OCI-LY1 (cell line): ENCODE measurements at regions not wholly inside any gene's neighbourhood (a gene's known extent, or its start where the extent isn't known, plus 50 kb on each side); places are given as distances from the start of the nearest gene placed in this dataset.

Experiments used
- H2AFZ ChIP-seq: fragments of 200-600 bp; sonication (generic), shearing (Covaris generic); 2 replicates; pipeline ENCODE4 v1.6.0; 2014; ENCODE audit warnings: antibody characterized with exemption, mild to moderate bottlenecking, low read length
- H3F3A ChIP-seq: fragments of 200-600 bp; sonication (generic), shearing (Covaris generic); 2 replicates; pipeline ENCODE4 v1.6.0; 2014; ENCODE audit warnings: mild to moderate bottlenecking, antibody characterized with exemption, low read length, moderate library complexity; ENCODE audit not compliant: insufficient read depth
- H3K27ac ChIP-seq: fragments of 200-600 bp; sonication (generic); 2 replicates; pipeline ENCODE4 v1.5.1; 2014; ENCODE audit warnings: low read length, mixed run types, mild to moderate bottlenecking, low read depth; ENCODE audit not compliant: poor library complexity, severe bottlenecking
- H3K27me3 ChIP-seq: fragments of 200-600 bp; sonication (generic); 2 replicates; pipeline ENCODE4 v1.6.0; 2014; ENCODE audit warnings: antibody characterized with exemption, mild to moderate bottlenecking, low read length, moderate library complexity; ENCODE audit not compliant: insufficient read depth
- H3K36me3 ChIP-seq: fragments of 200-600 bp; sonication (generic); 2 replicates; pipeline ENCODE4 v1.6.1; 2014; ENCODE audit warnings: mild to moderate bottlenecking, antibody characterized with exemption, low read length, moderate library complexity, mixed read lengths; ENCODE audit not compliant: insufficient read depth
- H3K4me1 ChIP-seq: fragments of 200-600 bp; sonication (generic); 2 replicates; pipeline ENCODE4 v1.5.1; 2014; ENCODE audit warnings: mild to moderate bottlenecking, low read length, moderate library complexity; ENCODE audit not compliant: insufficient read depth, severe bottlenecking
- H3K4me2 ChIP-seq: fragments of 200-600 bp; sonication (generic), shearing (Covaris generic); 2 replicates; pipeline ENCODE4 v1.6.1; 2014; ENCODE audit warnings: low read length
- H3K4me3 ChIP-seq: fragments of 200-600 bp; sonication (generic); 2 replicates; pipeline ENCODE4 v1.5.1; 2014; ENCODE audit warnings: low read length, low read depth, mild to moderate bottlenecking, mixed read lengths; ENCODE audit not compliant: poor library complexity, severe bottlenecking
- H3K79me2 ChIP-seq: fragments of 200-600 bp; shearing (Covaris generic); 2 replicates; pipeline ENCODE4 v1.6.1; 2016; ENCODE audit warnings: mixed run types, low read length, mixed read lengths; ENCODE audit not compliant: insufficient read depth
- H3K9ac ChIP-seq: fragments of 200-600 bp; sonication (generic), shearing (Covaris generic); 2 replicates; pipeline ENCODE4 v1.6.1; 2014; ENCODE audit warnings: mild to moderate bottlenecking, low read length, mixed read lengths
- H3K9me2 ChIP-seq: fragments of 200-600 bp; sonication (generic), shearing (Covaris generic); 2 replicates; pipeline ENCODE4 v1.6.1; 2014; ENCODE audit warnings: low read depth, mild to moderate bottlenecking, low read length, mixed read lengths
- H3K9me3 ChIP-seq: fragments of 200-600 bp; shearing (Covaris generic); 2 replicates; pipeline ENCODE4 v1.6.1; 2014; ENCODE audit warnings: low read length, mixed read lengths
- H4K20me1 ChIP-seq: fragments of 200-600 bp; sonication (generic), shearing (Covaris generic); 2 replicates; pipeline ENCODE4 v1.6.0; 2016; ENCODE audit warnings: mild to moderate bottlenecking, low read length; ENCODE audit not compliant: insufficient read depth
- EZH2 ChIP-seq: fragments of 200-600 bp; sonication (generic), shearing (Covaris generic); IDR thresholded peaks from 2 replicates; pipeline ENCODE4 v1.8.0; 2017; ENCODE audit warnings: borderline replicate concordance, mixed run types, mild to moderate bottlenecking, antibody characterized with exemption, low read length, moderate library complexity, mixed read lengths
- TF ChIP-seq, protein P1 (sequence below): fragments of 200-600 bp; sonication (generic), shearing (Covaris generic); IDR thresholded peaks from 2 replicates; pipeline ENCODE4 v1.5.1; 2017; ENCODE audit warnings: mild to moderate bottlenecking, antibody characterized with exemption, low read length, moderate library complexity, mixed read lengths

DNA sequence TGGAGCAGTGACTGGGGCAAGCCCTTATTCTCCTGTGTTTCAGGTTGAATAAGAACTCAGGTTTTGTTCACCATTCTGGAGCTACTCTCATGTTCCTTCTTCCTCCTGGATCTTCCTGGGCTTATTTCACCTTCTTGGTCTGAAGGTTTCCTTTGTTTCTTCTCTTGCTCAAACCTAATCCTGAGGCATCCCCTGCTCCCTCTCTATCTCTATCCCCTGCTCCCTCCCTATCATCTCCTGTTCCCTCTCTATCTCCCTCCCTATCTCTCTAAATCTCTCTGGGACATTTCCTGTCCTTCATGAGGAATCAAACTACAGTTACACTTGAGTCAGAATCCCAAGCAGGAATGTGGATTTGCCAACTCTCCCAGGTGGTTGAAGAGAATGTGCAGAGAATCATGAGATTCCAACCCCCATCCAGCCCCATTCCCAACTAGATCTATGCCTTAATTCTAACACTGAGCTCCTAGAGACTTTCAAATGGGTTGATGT is 134.9 kb upstream of the ZIC3 start:
- Histone ChIP-seq H3K36me3 (no peaks in the 10 kb centered on the region), H4K20me1 (no peaks in the 10 kb centered on the region), H3K9ac (no peak overlapping the region), H3K4me1 (no peaks in the 10 kb centered on the region), H3K79me2 (no peaks in the 10 kb centered on the region), H3K4me2 (no peak overlapping the region), H3K4me3 (no peak overlapping the region), H3K27ac (no peak overlapping the region), H3K9me2 (no peaks in the 10 kb centered on the region), H2AFZ (no peak overlapping the region), H3K9me3 (no peaks in the 10 kb centered on the region), H3F3A (no peaks in the 10 kb centered on the region), H3K27me3 (no peaks in the 10 kb centered on the region)
- no peak for TF ChIP-seq EZH2
- TF ChIP-seq, protein P1, sequence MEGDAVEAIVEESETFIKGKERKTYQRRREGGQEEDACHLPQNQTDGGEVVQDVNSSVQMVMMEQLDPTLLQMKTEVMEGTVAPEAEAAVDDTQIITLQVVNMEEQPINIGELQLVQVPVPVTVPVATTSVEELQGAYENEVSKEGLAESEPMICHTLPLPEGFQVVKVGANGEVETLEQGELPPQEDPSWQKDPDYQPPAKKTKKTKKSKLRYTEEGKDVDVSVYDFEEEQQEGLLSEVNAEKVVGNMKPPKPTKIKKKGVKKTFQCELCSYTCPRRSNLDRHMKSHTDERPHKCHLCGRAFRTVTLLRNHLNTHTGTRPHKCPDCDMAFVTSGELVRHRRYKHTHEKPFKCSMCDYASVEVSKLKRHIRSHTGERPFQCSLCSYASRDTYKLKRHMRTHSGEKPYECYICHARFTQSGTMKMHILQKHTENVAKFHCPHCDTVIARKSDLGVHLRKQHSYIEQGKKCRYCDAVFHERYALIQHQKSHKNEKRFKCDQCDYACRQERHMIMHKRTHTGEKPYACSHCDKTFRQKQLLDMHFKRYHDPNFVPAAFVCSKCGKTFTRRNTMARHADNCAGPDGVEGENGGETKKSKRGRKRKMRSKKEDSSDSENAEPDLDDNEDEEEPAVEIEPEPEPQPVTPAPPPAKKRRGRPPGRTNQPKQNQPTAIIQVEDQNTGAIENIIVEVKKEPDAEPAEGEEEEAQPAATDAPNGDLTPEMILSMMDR: no peak

DNA sequence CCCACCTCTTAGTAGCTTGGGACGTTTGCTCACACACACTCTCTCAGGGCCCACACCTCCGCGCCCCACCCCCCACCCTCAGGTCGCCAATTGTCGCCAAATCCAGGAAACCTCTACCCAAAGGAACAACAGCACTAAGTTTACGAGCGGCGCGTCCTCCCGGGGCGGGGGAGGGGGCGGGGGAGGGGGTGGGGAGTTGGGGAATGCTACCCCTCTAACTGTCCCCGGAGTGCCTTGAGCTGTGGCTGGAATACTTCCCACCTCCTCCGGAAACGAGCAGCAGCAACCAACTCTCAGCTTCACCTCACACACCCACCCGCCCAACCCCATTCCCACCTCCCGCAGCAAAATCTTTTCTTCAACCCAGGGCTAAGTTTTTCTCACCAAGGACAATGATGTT is 135.6 kb upstream of the ZIC3 start:
- H3K9ac ChIP-seq: no peak overlapping the region
- no peak overlapping the region for H3K4me3 ChIP-seq
- no peaks in the 10 kb centered on the region for H3K79me2 ChIP-seq
- no peak overlapping the region for H3K4me2 ChIP-seq
- TF ChIP-seq, protein P1: no peak
- TF ChIP-seq EZH2: no peak
- no peaks in the 10 kb centered on the region for H3K36me3 ChIP-seq
- no peak overlapping the region for H2AFZ ChIP-seq
- no peak overlapping the region for H3K27ac ChIP-seq
- no peaks in the 10 kb centered on the region for H3K9me2 ChIP-seq
- H3F3A ChIP-seq: no peaks in the 10 kb centered on the region
- H3K9me3 ChIP-seq: no peaks in the 10 kb centered on the region
- H3K27me3 ChIP-seq: no peaks in the 10 kb centered on the region
- no peaks in the 10 kb centered on the region for H4K20me1 ChIP-seq
- H3K4me1 ChIP-seq: no peaks in the 10 kb centered on the region

DNA sequence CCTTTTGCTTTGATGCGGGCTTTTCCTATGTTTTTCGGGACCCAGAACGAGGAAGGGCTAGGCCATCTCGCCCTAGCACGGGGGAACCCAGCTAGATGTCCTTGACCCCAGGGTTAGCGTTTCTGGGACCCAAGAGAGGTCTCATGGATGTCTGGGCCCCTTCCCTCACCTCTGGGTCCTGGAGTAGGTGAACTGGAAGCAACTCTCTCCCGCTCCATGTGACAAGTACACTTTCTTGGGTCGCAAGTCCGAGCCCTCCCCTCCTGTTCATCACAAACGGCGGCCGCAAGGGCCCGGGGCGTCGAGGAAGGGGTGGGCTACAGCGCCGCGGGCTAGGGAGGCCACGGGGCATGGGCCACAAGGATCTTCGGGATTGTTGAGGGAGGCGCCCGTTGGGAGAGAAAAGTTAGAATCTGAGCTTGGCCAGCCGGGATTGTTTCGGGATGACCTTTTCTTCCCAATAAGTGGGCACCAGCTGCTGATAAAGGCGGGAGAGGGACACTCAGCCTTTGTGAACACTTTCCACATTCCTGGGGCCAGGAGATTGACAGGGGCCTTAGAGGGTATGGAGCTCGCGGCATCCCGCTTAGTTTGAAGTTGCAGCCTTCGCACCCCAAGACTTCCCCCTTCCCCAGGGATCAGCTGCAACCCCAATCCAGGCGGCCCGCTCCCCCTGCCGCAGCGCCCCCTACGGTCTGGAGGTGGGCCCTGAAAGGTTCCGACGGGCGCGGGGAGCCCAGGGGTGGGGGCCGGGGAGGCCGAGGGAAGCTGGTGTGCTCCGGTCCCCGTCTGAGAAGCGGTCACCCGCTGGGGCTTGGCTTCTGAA is 136.9 kb upstream of the ZIC3 start:
- TF ChIP-seq EZH2: no peak
- TF ChIP-seq, protein P1: no peak
- no peak overlapping the region for H3K4me2 ChIP-seq
- no peaks in the 10 kb centered on the region for H3K4me1 ChIP-seq
- no peaks in the 10 kb centered on the region for H4K20me1 ChIP-seq
- H3K9me2 ChIP-seq: no peaks in the 10 kb centered on the region
- H3K27me3 ChIP-seq: no peaks in the 10 kb centered on the region
- H3K27ac ChIP-seq: no peak overlapping the region
- H3F3A ChIP-seq: no peaks in the 10 kb centered on the region
- H3K9ac ChIP-seq: no peak overlapping the region
- H3K9me3 ChIP-seq: no peaks in the 10 kb centered on the region
- H3K36me3 ChIP-seq: no peaks in the 10 kb centered on the region
- H3K4me3 ChIP-seq: no peak overlapping the region
- H2AFZ ChIP-seq: no peak overlapping the region
- H3K79me2 ChIP-seq: no peaks in the 10 kb centered on the region
